GM23338 (cell line): ENCODE measurements at regions not wholly inside any gene's neighbourhood (a gene's known extent, or its start where the extent isn't known, plus 50 kb on each side); places are given as distances from the start of the nearest gene placed in this dataset.

ENCODE experiments used
- ATAC-seq: fragments of 200-7000 bp; cut with Tn5 transposase; 3 replicates; pipeline ENCODE4 v1.9.1; 2020
- DNase-seq: peaks from one replicate; pipeline ENCODE4 v3.0.0-alpha.2; 2015; ENCODE audit warnings: low spot score
- H2AFZ ChIP-seq: fragments of 200-600 bp; sonication (generic); 2 replicates; pipeline ENCODE4 v1.8.0; 2016; ENCODE audit warnings: antibody characterized with exemption, mild to moderate bottlenecking, moderate library complexity
- H3F3A ChIP-seq: fragments of 200-600 bp; sonication (generic); replicated peaks from 2 replicates; pipeline ENCODE4 v1.8.0; 2017; ENCODE audit warnings: antibody characterized with exemption, mixed run types, low read depth
- H3K27ac ChIP-seq: fragments of 200-600 bp; sonication (generic); 2 replicates; pipeline ENCODE4 v1.6.1; 2016; ENCODE audit warnings: low read depth
- H3K27me3 ChIP-seq: fragments of 200-600 bp; sonication (generic); 2 replicates; pipeline ENCODE4 v1.8.0; 2016; ENCODE audit warnings: mild to moderate bottlenecking, mixed run types, moderate library complexity; ENCODE audit not compliant: insufficient read depth
- H3K36me3 ChIP-seq: fragments of 200-600 bp; sonication (generic); 2 replicates; pipeline ENCODE4 v1.8.0; 2016; ENCODE audit warnings: mild to moderate bottlenecking; ENCODE audit not compliant: insufficient read depth
- H3K4me1 ChIP-seq: fragments of 200-600 bp; sonication (generic); 2 replicates; pipeline ENCODE4 v1.8.0; 2016; ENCODE audit warnings: mild to moderate bottlenecking, moderate library complexity; ENCODE audit not compliant: insufficient read depth
- H3K4me2 ChIP-seq: fragments of 200-600 bp; sonication (generic); 2 replicates; pipeline ENCODE4 v1.7.1; 2017; ENCODE audit warnings: mixed run types
- H3K4me3 ChIP-seq: fragments of 200-600 bp; sonication (generic); 2 replicates; pipeline ENCODE4 v1.6.1; 2016; ENCODE audit warnings: mixed run types
- H3K79me2 ChIP-seq: fragments of 200-600 bp; sonication (generic); replicated peaks from 2 replicates; pipeline ENCODE4 v1.8.0; 2017; ENCODE audit warnings: mild to moderate bottlenecking; ENCODE audit not compliant: insufficient read depth
- H3K9me2 ChIP-seq: fragments of 200-600 bp; sonication (generic); 2 replicates; pipeline ENCODE4 v1.8.0; 2017; ENCODE audit not compliant: insufficient read depth
- H4K20me1 ChIP-seq: fragments of 200-600 bp; sonication (generic); replicated peaks from 2 replicates; pipeline ENCODE4 v1.8.0; 2017; ENCODE audit warnings: mild to moderate bottlenecking; ENCODE audit not compliant: insufficient read depth
- H3K27ac Mint-ChIP-seq: 2 replicates; pipeline ENCODE4 v1.8.0; 2020; ENCODE audit warnings: inconsistent platforms, mild to moderate bottlenecking, moderate library complexity, mixed read lengths
- H3K27me3 Mint-ChIP-seq: 3 replicates; pipeline ENCODE4 v1.8.0; 2022; ENCODE audit warnings: low read depth, mild to moderate bottlenecking, moderate library complexity, mixed read lengths, inconsistent platforms; ENCODE audit not compliant: insufficient read depth, poor library complexity
- H3K36me3 Mint-ChIP-seq: 3 replicates; pipeline ENCODE4 v1.8.0; 2021; ENCODE audit warnings: low read depth, mild to moderate bottlenecking, inconsistent platforms, moderate library complexity, mixed read lengths
- H3K4me1 Mint-ChIP-seq: 3 replicates; pipeline ENCODE4 v1.8.0; 2020; ENCODE audit warnings: mild to moderate bottlenecking, inconsistent platforms, mixed read lengths
- H3K4me3 Mint-ChIP-seq: 3 replicates; pipeline ENCODE4 v1.8.0; 2021; ENCODE audit warnings: moderate library complexity, mild to moderate bottlenecking, inconsistent platforms, mixed read lengths
- H3K9me3 Mint-ChIP-seq: 3 replicates; pipeline ENCODE4 v1.8.0; 2020; ENCODE audit warnings: moderate library complexity, mild to moderate bottlenecking, inconsistent platforms, mixed read lengths
- CREB1 ChIP-seq: fragments of 250-450 bp; sonication (Bioruptor Pico); IDR thresholded peaks from 2 replicates; pipeline ENCODE4 v1.5.0; 2020; ENCODE audit warnings: low read depth, mild to moderate bottlenecking, moderate library complexity
- EZH2phosphoT487 ChIP-seq: fragments of 200-600 bp; sonication (generic); IDR thresholded peaks from one replicate; pipeline ENCODE4 v1.8.1; 2018; ENCODE audit warnings: antibody characterized with exemption; ENCODE audit not compliant: unreplicated experiment
- JUNB ChIP-seq: IDR thresholded peaks from one replicate; pipeline ENCODE4 v1.6.1; 2016; ENCODE audit warnings: antibody characterized with exemption; ENCODE audit not compliant: unreplicated experiment
- NANOG ChIP-seq: IDR thresholded peaks from 2 replicates; pipeline ENCODE4 v1.6.1; 2016; ENCODE audit warnings: antibody characterized with exemption, borderline replicate concordance
- POLR2AphosphoS5 ChIP-seq: IDR thresholded peaks from 2 replicates; pipeline ENCODE4 v1.6.1; 2016; ENCODE audit warnings: antibody characterized with exemption, low read depth
- STAT1 ChIP-seq: IDR thresholded peaks from one replicate; pipeline ENCODE4 v1.6.1; 2016; ENCODE audit warnings: antibody characterized with exemption; ENCODE audit not compliant: unreplicated experiment
- ZNF114 ChIP-seq: fragments of 250-450 bp; sonication (Bioruptor Pico); IDR thresholded peaks from 2 replicates; pipeline ENCODE4 v1.5.0; 2020; ENCODE audit warnings: mild to moderate bottlenecking, moderate library complexity
- ZNF331 ChIP-seq: fragments of 250-450 bp; sonication (Bioruptor Pico); IDR thresholded peaks from 2 replicates; pipeline ENCODE4 v1.5.0; 2020; ENCODE audit warnings: low read depth, mild to moderate bottlenecking, moderate library complexity
- TF ChIP-seq, protein P1 (sequence below): fragments of 250-450 bp; sonication (Bioruptor Pico); IDR thresholded peaks from 2 replicates; pipeline ENCODE4 v1.5.0; 2020; ENCODE audit warnings: mild to moderate bottlenecking, moderate library complexity
- TF ChIP-seq, protein P2 (sequence below): IDR thresholded peaks from 2 replicates; pipeline ENCODE4 v1.6.1; 2016; ENCODE audit warnings: antibody characterized with exemption

DNA sequence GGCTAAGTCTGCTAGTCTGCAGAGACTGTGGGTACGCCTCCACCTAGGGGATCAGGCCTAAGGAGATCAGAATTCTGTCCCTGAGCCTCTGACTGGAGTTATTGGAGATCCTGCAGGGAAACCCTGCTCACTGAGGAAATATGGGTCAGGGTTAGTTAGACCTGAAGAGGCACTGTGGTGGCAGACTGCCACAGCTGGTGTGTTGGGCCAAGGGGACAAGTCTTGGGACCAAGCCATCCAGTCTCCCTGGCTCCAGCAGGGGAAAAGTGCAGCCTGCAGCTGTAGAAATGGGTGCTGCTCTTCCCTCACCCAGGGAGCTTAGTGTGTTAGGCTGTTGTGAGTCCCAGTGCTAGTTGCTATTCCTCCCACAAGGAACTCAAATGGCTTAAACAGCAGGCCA is 334.8 kb upstream of the LARGE1 start (continued):
- TF ChIP-seq, protein P1, sequence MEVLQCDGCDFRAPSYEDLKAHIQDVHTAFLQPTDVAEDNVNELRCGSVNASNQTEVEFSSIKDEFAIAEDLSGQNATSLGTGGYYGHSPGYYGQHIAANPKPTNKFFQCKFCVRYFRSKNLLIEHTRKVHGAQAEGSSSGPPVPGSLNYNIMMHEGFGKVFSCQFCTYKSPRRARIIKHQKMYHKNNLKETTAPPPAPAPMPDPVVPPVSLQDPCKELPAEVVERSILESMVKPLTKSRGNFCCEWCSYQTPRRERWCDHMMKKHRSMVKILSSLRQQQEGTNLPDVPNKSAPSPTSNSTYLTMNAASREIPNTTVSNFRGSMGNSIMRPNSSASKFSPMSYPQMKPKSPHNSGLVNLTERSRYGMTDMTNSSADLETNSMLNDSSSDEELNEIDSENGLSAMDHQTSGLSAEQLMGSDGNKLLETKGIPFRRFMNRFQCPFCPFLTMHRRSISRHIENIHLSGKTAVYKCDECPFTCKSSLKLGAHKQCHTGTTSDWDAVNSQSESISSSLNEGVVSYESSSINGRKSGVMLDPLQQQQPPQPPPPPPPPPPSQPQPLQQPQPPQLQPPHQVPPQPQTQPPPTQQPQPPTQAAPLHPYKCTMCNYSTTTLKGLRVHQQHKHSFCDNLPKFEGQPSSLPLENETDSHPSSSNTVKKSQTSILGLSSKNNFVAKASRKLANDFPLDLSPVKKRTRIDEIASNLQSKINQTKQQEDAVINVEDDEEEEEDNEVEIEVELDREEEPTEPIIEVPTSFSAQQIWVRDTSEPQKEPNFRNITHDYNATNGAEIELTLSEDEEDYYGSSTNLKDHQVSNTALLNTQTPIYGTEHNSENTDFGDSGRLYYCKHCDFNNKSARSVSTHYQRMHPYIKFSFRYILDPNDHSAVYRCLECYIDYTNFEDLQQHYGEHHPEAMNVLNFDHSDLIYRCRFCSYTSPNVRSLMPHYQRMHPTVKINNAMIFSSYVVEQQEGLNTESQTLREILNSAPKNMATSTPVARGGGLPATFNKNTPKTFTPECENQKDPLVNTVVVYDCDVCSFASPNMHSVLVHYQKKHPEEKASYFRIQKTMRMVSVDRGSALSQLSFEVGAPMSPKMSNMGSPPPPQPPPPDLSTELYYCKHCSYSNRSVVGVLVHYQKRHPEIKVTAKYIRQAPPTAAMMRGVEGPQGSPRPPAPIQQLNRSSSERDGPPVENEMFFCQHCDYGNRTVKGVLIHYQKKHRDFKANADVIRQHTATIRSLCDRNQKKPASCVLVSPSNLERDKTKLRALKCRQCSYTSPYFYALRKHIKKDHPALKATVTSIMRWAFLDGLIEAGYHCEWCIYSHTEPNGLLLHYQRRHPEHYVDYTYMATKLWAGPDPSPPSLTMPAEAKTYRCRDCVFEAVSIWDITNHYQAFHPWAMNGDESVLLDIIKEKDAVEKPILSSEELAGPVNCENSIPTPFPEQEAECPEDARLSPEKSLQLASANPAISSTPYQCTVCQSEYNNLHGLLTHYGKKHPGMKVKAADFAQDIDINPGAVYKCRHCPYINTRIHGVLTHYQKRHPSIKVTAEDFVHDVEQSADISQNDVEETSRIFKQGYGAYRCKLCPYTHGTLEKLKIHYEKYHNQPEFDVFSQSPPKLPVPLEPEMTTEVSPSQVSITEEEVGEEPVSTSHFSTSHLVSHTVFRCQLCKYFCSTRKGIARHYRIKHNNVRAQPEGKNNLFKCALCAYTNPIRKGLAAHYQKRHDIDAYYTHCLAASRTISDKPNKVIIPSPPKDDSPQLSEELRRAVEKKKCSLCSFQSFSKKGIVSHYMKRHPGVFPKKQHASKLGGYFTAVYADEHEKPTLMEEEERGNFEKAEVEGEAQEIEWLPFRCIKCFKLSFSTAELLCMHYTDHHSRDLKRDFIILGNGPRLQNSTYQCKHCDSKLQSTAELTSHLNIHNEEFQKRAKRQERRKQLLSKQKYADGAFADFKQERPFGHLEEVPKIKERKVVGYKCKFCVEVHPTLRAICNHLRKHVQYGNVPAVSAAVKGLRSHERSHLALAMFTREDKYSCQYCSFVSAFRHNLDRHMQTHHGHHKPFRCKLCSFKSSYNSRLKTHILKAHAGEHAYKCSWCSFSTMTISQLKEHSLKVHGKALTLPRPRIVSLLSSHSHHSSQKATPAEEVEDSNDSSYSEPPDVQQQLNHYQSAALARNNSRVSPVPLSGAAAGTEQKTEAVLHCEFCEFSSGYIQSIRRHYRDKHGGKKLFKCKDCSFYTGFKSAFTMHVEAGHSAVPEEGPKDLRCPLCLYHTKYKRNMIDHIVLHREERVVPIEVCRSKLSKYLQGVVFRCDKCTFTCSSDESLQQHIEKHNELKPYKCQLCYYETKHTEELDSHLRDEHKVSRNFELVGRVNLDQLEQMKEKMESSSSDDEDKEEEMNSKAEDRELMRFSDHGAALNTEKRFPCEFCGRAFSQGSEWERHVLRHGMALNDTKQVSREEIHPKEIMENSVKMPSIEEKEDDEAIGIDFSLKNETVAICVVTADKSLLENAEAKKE (CRISPR knock-in tag), result no peak
- no peak for TF ChIP-seq STAT1
- no peak for TF ChIP-seq NANOG
- TF ChIP-seq, protein P2, sequence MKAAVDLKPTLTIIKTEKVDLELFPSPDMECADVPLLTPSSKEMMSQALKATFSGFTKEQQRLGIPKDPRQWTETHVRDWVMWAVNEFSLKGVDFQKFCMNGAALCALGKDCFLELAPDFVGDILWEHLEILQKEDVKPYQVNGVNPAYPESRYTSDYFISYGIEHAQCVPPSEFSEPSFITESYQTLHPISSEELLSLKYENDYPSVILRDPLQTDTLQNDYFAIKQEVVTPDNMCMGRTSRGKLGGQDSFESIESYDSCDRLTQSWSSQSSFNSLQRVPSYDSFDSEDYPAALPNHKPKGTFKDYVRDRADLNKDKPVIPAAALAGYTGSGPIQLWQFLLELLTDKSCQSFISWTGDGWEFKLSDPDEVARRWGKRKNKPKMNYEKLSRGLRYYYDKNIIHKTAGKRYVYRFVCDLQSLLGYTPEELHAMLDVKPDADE, result no peak
- TF ChIP-seq ZNF331 (CRISPR knock-in tag), result no peak
- no peak for TF ChIP-seq ZNF114 (CRISPR knock-in tag)
- TF ChIP-seq EZH2phosphoT487, result no peak
- TF ChIP-seq POLR2AphosphoS5, result no peak

DNA sequence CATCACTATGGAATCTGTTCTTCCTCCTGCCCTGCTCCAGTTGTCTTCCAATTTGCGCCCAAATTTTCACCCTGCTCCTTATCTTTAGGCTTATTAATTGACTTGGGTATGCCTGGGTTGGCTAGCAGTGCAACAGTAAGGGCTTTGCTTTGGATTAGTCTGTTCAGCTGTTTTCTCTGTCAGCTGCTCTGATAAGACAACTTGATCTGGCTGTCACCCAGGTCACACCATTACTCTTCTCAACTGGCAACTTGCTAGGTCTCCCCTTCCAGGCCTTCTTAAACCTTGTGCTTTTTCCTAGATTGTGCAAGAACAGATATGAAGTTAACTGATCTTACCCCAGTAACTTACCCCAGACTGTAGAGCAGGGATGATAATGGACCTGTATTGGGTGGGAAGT is 357.8 kb upstream of the LARGE1 start:
- DNase-seq (no peak), ATAC-seq (no peak)
- no peaks in the 10 kb centered on the region for H4K20me1 ChIP-seq
- H3K27ac Mint-ChIP-seq, result no peak overlapping the region
- H2AFZ ChIP-seq, result no peak overlapping the region
- H3K27me3 Mint-ChIP-seq, result no peaks in the 10 kb centered on the region
- no peaks in the 10 kb centered on the region for H3K27me3 ChIP-seq
- peaks cover 7% of the 10 kb centered on the region; the same call in 1 of the 2 replicates for H3K9me2 ChIP-seq
- H3K79me2 ChIP-seq, result no peaks in the 10 kb centered on the region
- no peak overlapping the region for H3K4me3 Mint-ChIP-seq
- H3K4me2 ChIP-seq, result no peak overlapping the region
- peaks cover 3% of the 10 kb centered on the region; the same call in 1 of the 3 replicates for H3K36me3 Mint-ChIP-seq
- no peak overlapping the region for H3K27ac ChIP-seq
- peaks cover 10% of the 10 kb centered on the region for H3K4me1 Mint-ChIP-seq
- no peak overlapping the region for H3K4me3 ChIP-seq
- H3F3A ChIP-seq, result no peaks in the 10 kb centered on the region
- H3K36me3 ChIP-seq, result no peaks in the 10 kb centered on the region
- H3K9me3 Mint-ChIP-seq, result peaks cover 60% of the 10 kb centered on the region
- peaks cover 4% of the 10 kb centered on the region; the same call in 1 of the 2 replicates for H3K4me1 ChIP-seq
- no peak for TF ChIP-seq CREB1 (CRISPR knock-in tag)
- TF ChIP-seq, protein P1 (CRISPR knock-in tag), result no peak
- no peak for TF ChIP-seq JUNB
- no peak for TF ChIP-seq POLR2AphosphoS5
